ENCODE measurements at regions not wholly inside any gene's neighbourhood (a gene's known extent, or its start where the extent isn't known, plus 50 kb on each side); places are given as distances from the start of the nearest gene placed in this dataset.

GRCh38 chr2:2568411-2568810 is 237.3 kb upstream of the MYT1L start:
- no peaks in the 10 kb centered on the region for H3K9me3 Mint-ChIP-seq
- no peak for ATAC-seq (ENCODE audit: low read depth)
- POLR2A ChIA-PET, result no interaction called here
- DNase-seq, result no peak
- intact Hi-C loops (cut with micrococcal nuclease), result no loop called here
- TF ChIP-seq CTCF (IDR thresholded peaks at IDR 0.05), result no peak
- no peak overlapping the region for H3K27ac Mint-ChIP-seq
- H3K27me3 Mint-ChIP-seq, result no peaks in the 10 kb centered on the region
- no peaks in the 10 kb centered on the region for H3K4me1 Mint-ChIP-seq
- H3K4me3 Mint-ChIP-seq, result no peak overlapping the region
- H3K36me3 Mint-ChIP-seq (ENCODE audit: low read depth), result no peaks in the 10 kb centered on the region
- CTCF ChIA-PET, result no interaction called here

- ChIA-PET POLR2A (no interaction called here), CTCF (no interaction called here)
- Mint-ChIP-seq H3K4me1 (no peaks in the 10 kb centered on the region), H3K4me3 (no peak overlapping the region), H3K36me3 (ENCODE audit: low read depth) (no peaks in the 10 kb centered on the region), H3K9me3 (no peaks in the 10 kb centered on the region), H3K27ac (no peak overlapping the region), H3K27me3 (no peaks in the 10 kb centered on the region)
- no peak for ATAC-seq (ENCODE audit: low read depth)
- TF ChIP-seq CTCF (IDR thresholded peaks at IDR 0.05), result no peak
- DNase-seq, result no peak
- intact Hi-C loops (cut with micrococcal nuclease), result no loop called here
Observed at GRCh38 chr2:2567776-2568175, 236.7 kb upstream of the MYT1L start.

- H3K27me3 Mint-ChIP-seq, result no peaks in the 10 kb centered on the region
- no peak overlapping the region for H3K27ac Mint-ChIP-seq
- ATAC-seq (ENCODE audit: low read depth), result no peak
- intact Hi-C loops (cut with micrococcal nuclease), result no loop called here
- H3K36me3 Mint-ChIP-seq (ENCODE audit: low read depth), result no peaks in the 10 kb centered on the region
- no peak overlapping the region for H3K4me3 Mint-ChIP-seq
- no peak for DNase-seq
- no peaks in the 10 kb centered on the region for H3K4me1 Mint-ChIP-seq
- CTCF ChIA-PET, result no interaction called here
- H3K9me3 Mint-ChIP-seq, result no peaks in the 10 kb centered on the region
- POLR2A ChIA-PET, result no interaction called here
- no peak for TF ChIP-seq CTCF (IDR thresholded peaks at IDR 0.05)
Observed at GRCh38 chr2:2566396-2567323, 235.6 kb upstream of the MYT1L start.

GRCh38 chr2:2565671-2566070 is 234.6 kb upstream of the MYT1L start:
- Mint-ChIP-seq H3K9me3 (no peaks in the 10 kb centered on the region), H3K36me3 (ENCODE audit: low read depth) (no peaks in the 10 kb centered on the region), H3K27ac (no peak overlapping the region), H3K4me1 (no peaks in the 10 kb centered on the region), H3K27me3 (no peaks in the 10 kb centered on the region), H3K4me3 (no peak overlapping the region)
- TF ChIP-seq CTCF (IDR thresholded peaks at IDR 0.05), result no peak
- ChIA-PET CTCF (no interaction called here), POLR2A (no interaction called here)
- DNase-seq (no peak), ATAC-seq (ENCODE audit: low read depth) (no peak)
- intact Hi-C loops (cut with micrococcal nuclease), result no loop called here

GRCh38 chr2:2564300-2565078 is 233.4 kb upstream of the MYT1L start:
- ChIA-PET CTCF (no interaction called here), POLR2A (no interaction called here)
- no peaks in the 10 kb centered on the region for H3K27me3 Mint-ChIP-seq
- no peak for DNase-seq
- ATAC-seq (ENCODE audit: low read depth), result no peak
- TF ChIP-seq CTCF (IDR thresholded peaks at IDR 0.05), result no peak
- H3K4me3 Mint-ChIP-seq, result no peak overlapping the region
- intact Hi-C loops (cut with micrococcal nuclease), result no loop called here
- no peaks in the 10 kb centered on the region for H3K4me1 Mint-ChIP-seq
- H3K9me3 Mint-ChIP-seq, result no peaks in the 10 kb centered on the region
- H3K36me3 Mint-ChIP-seq (ENCODE audit: low read depth), result no peaks in the 10 kb centered on the region
- H3K27ac Mint-ChIP-seq, result no peak overlapping the region
